Astrocyte of the spinal cord (primary cell): ENCODE measurements at regions not wholly inside any gene's neighbourhood (a gene's known extent, or its start where the extent isn't known, plus 50 kb on each side); places are given as distances from the start of the nearest gene placed in this dataset.
A peak's percentile ranks its signal among the peaks of the same experiment; 100 is the strongest.

Source experiments
- DNase-seq: peaks from one replicate; pipeline ENCODE4 v3.0.0; 2011; ENCODE audit warnings: low read depth, low spot score
- H3K4me3 ChIP-seq: 2 replicates; pipeline ENCODE4 v1.5.1; 2011; ENCODE audit warnings: low read depth, mild to moderate bottlenecking, low read length, moderate library complexity
- CTCF ChIP-seq: IDR thresholded peaks from 2 replicates; pipeline ENCODE4 v1.5.1; 2012; ENCODE audit warnings: low read depth, mild to moderate bottlenecking, low read length, inconsistent platforms
- in situ Hi-C: cut with HindIII; loops from 2 replicates; pipeline ENCODE4 v1.10.0; 2017; ENCODE audit warnings: low sequenced_read_pairs

DNA sequence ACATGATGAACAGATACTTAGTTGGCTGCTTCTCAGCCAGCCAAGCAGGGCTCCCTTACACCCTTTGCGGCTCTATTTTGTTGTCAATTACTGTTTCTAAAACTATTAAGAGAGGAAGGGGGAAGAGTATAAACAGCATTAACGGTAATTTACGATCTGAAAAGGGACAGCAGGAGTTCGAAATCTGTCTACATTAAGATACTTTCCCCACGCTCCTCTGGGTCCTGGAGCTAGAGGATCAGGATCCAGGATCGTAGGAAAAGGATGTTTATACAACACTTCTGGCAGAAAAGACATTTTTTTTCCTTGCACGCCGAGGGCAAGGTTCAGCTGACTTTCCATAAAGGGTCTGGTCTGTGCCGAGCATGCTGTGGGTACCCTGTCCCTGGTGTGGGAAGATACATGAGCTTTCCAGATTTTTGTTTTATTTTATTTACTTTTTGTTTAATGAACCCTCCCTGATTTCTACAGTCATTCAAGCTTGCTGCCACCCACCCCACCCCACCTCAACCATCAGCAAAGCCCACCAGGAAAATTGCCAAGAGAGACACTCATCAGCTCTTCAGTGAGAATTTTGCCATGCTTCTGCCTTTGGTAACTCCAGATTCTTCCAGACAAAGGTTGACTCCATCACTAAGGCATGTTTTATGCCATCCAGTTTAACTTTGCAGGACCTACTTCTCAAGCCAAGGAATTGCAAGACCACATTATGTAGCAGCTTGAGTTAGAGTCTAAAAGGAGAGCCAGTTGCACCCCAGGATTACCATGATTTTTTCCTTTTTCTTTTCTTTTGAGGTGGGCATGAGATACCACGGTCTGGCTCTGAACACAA, 188.1 kb downstream of the QDPR start:
- in situ Hi-C loops: no loop called here
- DNase-seq: no peak
- TF ChIP-seq CTCF: no peak
- H3K4me3 ChIP-seq: no peak overlapping the region

- TF ChIP-seq CTCF: no peak
- no peak overlapping the region for H3K4me3 ChIP-seq
- in situ Hi-C loops: no loop called here
- DNase-seq: peak; percentile 8
Observed at GRCh38 chr4:17322514-17322913, 189.4 kb downstream of the QDPR start.

DNA sequence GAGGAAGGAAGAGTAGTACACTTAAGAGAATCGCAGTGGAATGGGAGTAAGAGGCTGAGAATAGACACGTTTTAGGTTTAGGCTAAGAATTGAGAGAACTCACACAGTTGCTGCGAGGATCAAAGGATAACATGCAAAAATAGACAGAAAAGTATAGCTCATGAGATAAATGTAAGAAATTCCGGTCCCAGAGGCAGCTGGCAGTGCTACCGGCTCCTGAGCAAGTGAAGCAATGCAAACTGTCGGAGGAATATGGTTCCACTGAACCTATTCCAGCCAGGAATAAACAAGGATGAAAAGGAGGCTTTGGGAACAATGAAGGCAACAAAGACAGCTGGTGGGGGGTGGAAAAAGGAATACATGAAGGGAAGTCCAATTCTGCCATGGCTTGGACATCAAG, 191.8 kb downstream of the QDPR start:
- TF ChIP-seq CTCF: no peak
- in situ Hi-C loops: no loop called here
- no peak for DNase-seq
- no peak overlapping the region for H3K4me3 ChIP-seq

- in situ Hi-C loops: no loop called here
- H3K4me3 ChIP-seq: no peak overlapping the region
- no peak for DNase-seq
- TF ChIP-seq CTCF: no peak
Observed at GRCh38 chr4:17317526-17317925, 194.4 kb downstream of the QDPR start.

DNA sequence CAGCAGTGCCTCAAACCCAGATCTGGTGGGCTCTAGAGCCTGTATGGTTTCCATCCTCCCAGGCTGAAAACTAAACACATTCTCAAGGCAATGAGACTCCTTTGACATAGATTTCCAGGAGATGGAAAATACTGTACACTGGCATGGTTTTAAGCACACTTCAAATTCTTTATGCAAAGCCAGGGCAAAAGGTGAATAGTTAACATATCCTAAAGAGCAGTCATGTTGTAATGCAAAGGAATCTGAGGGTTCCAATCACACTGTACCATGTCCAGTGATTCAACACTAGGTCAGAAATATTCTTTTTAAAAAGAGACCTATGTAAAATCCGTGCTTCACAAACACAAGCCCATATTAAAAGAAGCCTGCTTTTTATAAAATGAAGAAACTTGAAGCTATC, 195.3 kb downstream of the QDPR start:
- in situ Hi-C loops: no loop called here
- DNase-seq: peak; percentile 10

DNA sequence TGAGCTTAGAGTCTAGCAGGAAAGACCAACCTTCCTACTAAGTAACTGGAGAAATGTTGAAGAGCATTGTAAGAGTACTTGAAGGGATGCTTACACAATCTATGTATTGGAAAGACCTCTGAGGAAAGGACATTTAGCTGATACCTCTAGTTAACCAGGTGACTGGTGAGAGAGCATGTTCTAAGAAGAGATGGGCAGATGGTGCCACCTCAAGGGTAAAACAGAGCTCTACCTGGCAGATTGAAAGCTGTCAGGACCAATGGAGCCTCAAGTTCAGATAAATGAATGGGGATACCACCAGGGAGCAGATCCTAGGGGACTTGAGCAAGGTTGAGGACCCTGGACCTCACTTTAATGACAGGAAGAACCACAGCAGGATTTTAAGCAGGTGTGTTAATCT, 196.4 kb downstream of the QDPR start:
- no peak for TF ChIP-seq CTCF
- H3K4me3 ChIP-seq: no peak overlapping the region
- in situ Hi-C loops: no loop called here
- DNase-seq: no peak

More for the DNA sequence above, 195.3 kb downstream of the QDPR start:
- no peak overlapping the region for H3K4me3 ChIP-seq
- TF ChIP-seq CTCF: no peak

DNA sequence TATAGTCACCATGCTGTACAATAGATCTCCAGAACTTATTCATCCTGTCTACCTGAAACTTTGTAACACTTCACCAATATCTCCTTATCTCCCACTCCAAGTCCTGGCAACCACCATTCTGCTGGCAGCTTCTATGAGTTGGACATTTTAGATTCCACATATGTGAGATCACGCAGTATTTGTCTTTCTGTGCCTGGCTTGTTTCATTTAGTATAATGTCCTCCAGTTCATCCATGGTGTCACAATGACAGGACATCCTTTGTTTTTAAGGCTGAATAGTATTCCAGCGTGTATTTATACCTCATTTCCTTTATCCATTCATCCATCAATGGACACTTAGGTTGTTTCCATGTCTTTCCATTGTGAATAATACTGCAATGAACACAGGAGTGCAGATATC, 198.7 kb downstream of the QDPR start:
- in situ Hi-C loops: no loop called here
- no peak for DNase-seq
- no peak overlapping the region for H3K4me3 ChIP-seq
- TF ChIP-seq CTCF: no peak
